HEK293 (cell line): ENCODE measurements at regions not wholly inside any gene's neighbourhood (a gene's known extent, or its start where the extent isn't known, plus 50 kb on each side); places are given as distances from the start of the nearest gene placed in this dataset.

Source experiments
- OVOL3 ChIP-seq: fragments of 450-650 bp; formaldehyde crosslinking; IDR thresholded peaks from 2 replicates; pipeline ENCODE4 v1.5.1; 2016; ENCODE audit warnings: missing biosample characterization, missing genetic modification characterization
- PATZ1 ChIP-seq: fragments of 450-650 bp; formaldehyde crosslinking; IDR thresholded peaks from 2 replicates; pipeline ENCODE4 v1.5.1; 2016; ENCODE audit warnings: missing biosample characterization, missing genetic modification characterization
- PRDM4 ChIP-seq: fragments of 450-650 bp; formaldehyde crosslinking; IDR thresholded peaks from 2 replicates; pipeline ENCODE4 v1.5.1; 2017; ENCODE audit warnings: missing biosample characterization, missing genetic modification characterization
- REPIN1 ChIP-seq: fragments of 450-650 bp; formaldehyde crosslinking; IDR thresholded peaks from 2 replicates; pipeline ENCODE4 v1.5.1; 2017; ENCODE audit warnings: missing biosample characterization, missing genetic modification characterization, low read depth
- SP7 ChIP-seq: fragments of 450-650 bp; formaldehyde crosslinking; IDR thresholded peaks from 2 replicates; pipeline ENCODE4 v1.5.1; 2016; ENCODE audit warnings: missing biosample characterization, missing genetic modification characterization
- TSHZ1 ChIP-seq: fragments of 450-650 bp; formaldehyde crosslinking; IDR thresholded peaks from 2 replicates; pipeline ENCODE4 v1.5.1; 2016; ENCODE audit warnings: missing biosample characterization, missing genetic modification characterization, borderline replicate concordance
- WT1 ChIP-seq: fragments of 450-650 bp; formaldehyde crosslinking; IDR thresholded peaks from 2 replicates; pipeline ENCODE4 v1.5.1; 2016; ENCODE audit warnings: missing biosample characterization, missing genetic modification characterization
- ZBTB49 ChIP-seq: fragments of 450-650 bp; formaldehyde crosslinking; IDR thresholded peaks from 2 replicates; pipeline ENCODE4 v1.5.1; 2016; ENCODE audit warnings: missing biosample characterization, missing genetic modification characterization, low read depth
- ZFP37 ChIP-seq: fragments of 450-650 bp; formaldehyde crosslinking; IDR thresholded peaks from 2 replicates; pipeline ENCODE4 v1.5.1; 2016; ENCODE audit warnings: missing biosample characterization, missing genetic modification characterization
- ZNF138 ChIP-seq: fragments of 450-650 bp; formaldehyde crosslinking; IDR thresholded peaks from 2 replicates; pipeline ENCODE4 v1.5.1; 2016; ENCODE audit warnings: missing biosample characterization, missing genetic modification characterization, borderline replicate concordance
- ZNF140 ChIP-seq: fragments of 450-650 bp; formaldehyde crosslinking; IDR thresholded peaks from 2 replicates; pipeline ENCODE4 v1.5.1; 2016; ENCODE audit warnings: missing biosample characterization, missing genetic modification characterization
- ZNF146 ChIP-seq: fragments of 450-650 bp; formaldehyde crosslinking; IDR thresholded peaks from 2 replicates; pipeline ENCODE4 v1.5.1; 2016; ENCODE audit warnings: missing biosample characterization, missing genetic modification characterization
- ZNF155 ChIP-seq: fragments of 450-650 bp; formaldehyde crosslinking; IDR thresholded peaks from 2 replicates; pipeline ENCODE4 v1.5.1; 2016; ENCODE audit warnings: missing biosample characterization, missing genetic modification characterization
- ZNF202 ChIP-seq: fragments of 450-650 bp; formaldehyde crosslinking; IDR thresholded peaks from 2 replicates; pipeline ENCODE4 v1.5.1; 2016; ENCODE audit warnings: missing biosample characterization, missing genetic modification characterization, borderline replicate concordance
- ZNF211 ChIP-seq: fragments of 450-650 bp; formaldehyde crosslinking; IDR thresholded peaks from 2 replicates; pipeline ENCODE4 v1.5.1; 2016; ENCODE audit warnings: low read depth, missing biosample characterization, missing genetic modification characterization
- ZNF221 ChIP-seq: fragments of 450-650 bp; formaldehyde crosslinking; IDR thresholded peaks from 2 replicates; pipeline ENCODE4 v1.5.1; 2017; ENCODE audit warnings: missing biosample characterization, missing genetic modification characterization, borderline replicate concordance
- ZNF26 ChIP-seq: fragments of 450-650 bp; formaldehyde crosslinking; IDR thresholded peaks from 2 replicates; pipeline ENCODE4 v1.5.1; 2016; ENCODE audit warnings: missing biosample characterization, missing genetic modification characterization
- ZNF274 ChIP-seq, 2 experiments: fragments of 200-500 bp in 1 of 2; fragments of 450-650 bp in 1 of 2; sonication (Bioruptor generic) in 1 of 2; formaldehyde crosslinking in 1 of 2; IDR thresholded peaks; 2 replicates each; pipeline versions ENCODE4 v1.5.1 to v1.6.1; 2014 to 2016; ENCODE audit warnings: borderline replicate concordance in 1 of 2, inconsistent platforms in 1 of 2, low read length in 1 of 2, missing biosample characterization in 1 of 2, missing genetic modification characterization in 1 of 2
- ZNF354C ChIP-seq: fragments of 450-650 bp; formaldehyde crosslinking; IDR thresholded peaks from 2 replicates; pipeline ENCODE4 v1.5.1; 2016; ENCODE audit warnings: missing biosample characterization, missing genetic modification characterization, low read depth, borderline replicate concordance
- ZNF433 ChIP-seq: fragments of 450-650 bp; formaldehyde crosslinking; IDR thresholded peaks from 2 replicates; pipeline ENCODE4 v1.5.1; 2016; ENCODE audit warnings: missing biosample characterization, missing genetic modification characterization, low read depth
- ZNF48 ChIP-seq: fragments of 450-650 bp; formaldehyde crosslinking; IDR thresholded peaks from 2 replicates; pipeline ENCODE4 v1.5.1; 2016; ENCODE audit warnings: missing biosample characterization, missing genetic modification characterization
- ZNF521 ChIP-seq: fragments of 450-650 bp; formaldehyde crosslinking; IDR thresholded peaks from 2 replicates; pipeline ENCODE4 v1.5.1; 2017; ENCODE audit warnings: missing biosample characterization, mild to moderate bottlenecking, missing genetic modification characterization
- ZNF560 ChIP-seq: fragments of 450-650 bp; formaldehyde crosslinking; IDR thresholded peaks from 2 replicates; pipeline ENCODE4 v1.5.1; 2017; ENCODE audit warnings: missing biosample characterization, missing genetic modification characterization, borderline replicate concordance
- ZNF561 ChIP-seq: fragments of 450-650 bp; IDR thresholded peaks from 2 replicates; pipeline ENCODE4 v1.5.1; 2018; ENCODE audit warnings: missing biosample characterization, missing genetic modification characterization, borderline replicate concordance
- ZNF707 ChIP-seq: fragments of 450-650 bp; formaldehyde crosslinking; IDR thresholded peaks from 2 replicates; pipeline ENCODE4 v1.5.1; 2016; ENCODE audit warnings: missing biosample characterization, missing genetic modification characterization
- ZNF830 ChIP-seq: fragments of 450-650 bp; IDR thresholded peaks from 2 replicates; pipeline ENCODE4 v1.5.0; 2018; ENCODE audit warnings: missing biosample characterization, missing genetic modification characterization, low read depth, mild to moderate bottlenecking, moderate library complexity
- ZNF837 ChIP-seq: fragments of 450-650 bp; formaldehyde crosslinking; IDR thresholded peaks from 2 replicates; pipeline ENCODE4 v1.5.1; 2016; ENCODE audit warnings: missing biosample characterization, missing genetic modification characterization

GRCh38 chr3:115512565-115513415 is 110.5 kb upstream of the GAP43 start (continued):
- TF ChIP-seq ZNF48 (tag by site-specific recombination): no peak
- no peak for TF ChIP-seq ZNF140
- TF ChIP-seq ZBTB49 (tag by site-specific recombination): no peak
- no peak for TF ChIP-seq ZNF521 (tag by site-specific recombination)
- TF ChIP-seq ZNF202 (tag by site-specific recombination): no peak
- TF ChIP-seq ZNF146 (tag by site-specific recombination): no peak
- TF ChIP-seq ZNF561 (tag by site-specific recombination): no peak
- TF ChIP-seq ZFP37 (tag by site-specific recombination): no peak
- TF ChIP-seq REPIN1 (tag by site-specific recombination): no peak
- no peak for TF ChIP-seq ZNF221 (tag by site-specific recombination)
- no peak for TF ChIP-seq WT1 (tag by site-specific recombination)
- TF ChIP-seq ZNF354C (tag by site-specific recombination): no peak
- TF ChIP-seq ZNF274 (IDR thresholded peaks at IDR 0.05; ENCODE audit: low read length): no peak
- no peak for TF ChIP-seq ZNF274 (tag by site-specific recombination; IDR thresholded peaks at IDR 0.05; ENCODE audit: borderline replicate concordance)
- no peak for TF ChIP-seq ZNF26 (tag by site-specific recombination)
- TF ChIP-seq ZNF837: no peak
- TF ChIP-seq ZNF138 (tag by site-specific recombination): no peak
- TF ChIP-seq OVOL3 (tag by site-specific recombination): no peak
- TF ChIP-seq ZNF211 (tag by site-specific recombination): no peak
- no peak for TF ChIP-seq ZNF560 (tag by site-specific recombination)
- TF ChIP-seq SP7 (tag by site-specific recombination): no peak
- TF ChIP-seq TSHZ1 (tag by site-specific recombination): no peak
- no peak; the same call in none of the 2 replicates for TF ChIP-seq PATZ1 (tag by site-specific recombination)
- no peak for TF ChIP-seq ZNF155 (tag by site-specific recombination)
- no peak for TF ChIP-seq ZNF707
- TF ChIP-seq PRDM4 (tag by site-specific recombination): no peak
- TF ChIP-seq ZNF830 (tag by site-specific recombination): no peak
- no peak for TF ChIP-seq ZNF433 (tag by site-specific recombination)
